GM12892 (cell line): ENCODE measurements at regions not wholly inside any gene's neighbourhood (a gene's known extent, or its start where the extent isn't known, plus 50 kb on each side); places are given as distances from the start of the nearest gene placed in this dataset.

Source experiments
- POLR2A ChIP-seq: IDR thresholded peaks from 2 replicates; pipeline ENCODE4 v1.6.1; 2011; ENCODE audit warnings: low read depth, low read length, control low read depth
- POLR2AphosphoS5 ChIP-seq: IDR thresholded peaks from 2 replicates; pipeline ENCODE4 v1.6.1; 2011; ENCODE audit warnings: low read depth, low read length, control low read depth
- TAF1 ChIP-seq: IDR thresholded peaks from 2 replicates; pipeline ENCODE4 v1.6.1; 2011; ENCODE audit warnings: low read depth, mild to moderate bottlenecking, control low read depth, low read length, borderline replicate concordance

DNA sequence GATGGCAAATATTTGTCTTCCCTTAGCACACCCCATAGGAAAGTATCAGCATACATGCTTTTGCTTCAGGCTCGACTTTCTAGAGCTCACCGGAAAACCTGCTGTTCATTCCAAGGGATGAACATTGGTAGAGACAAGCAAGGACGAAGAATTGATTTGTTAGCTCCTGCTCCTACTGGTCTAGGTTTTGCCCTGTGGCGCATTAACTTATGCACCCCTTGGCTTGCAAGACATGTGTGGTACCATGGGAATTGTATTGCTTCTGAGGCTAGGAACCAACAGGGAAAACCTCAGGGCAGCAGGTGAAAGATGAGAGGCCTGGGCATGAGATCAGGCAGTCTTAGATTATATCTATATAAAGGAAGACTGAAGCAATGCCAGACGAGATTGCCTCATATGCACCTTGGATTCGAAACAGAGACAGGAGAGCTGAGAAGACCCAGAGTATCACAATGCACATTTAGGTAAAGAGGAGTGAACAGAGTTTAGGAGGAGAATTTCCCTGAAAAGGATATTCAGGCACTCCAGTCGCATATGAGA, 771.2 kb upstream of the B3GALT2 start:
- no peak for TF ChIP-seq POLR2A
- no peak for TF ChIP-seq POLR2AphosphoS5
- TF ChIP-seq TAF1, result no peak
